K562 (cell line): ENCODE measurements at regions not wholly inside any gene's neighbourhood (a gene's known extent, or its start where the extent isn't known, plus 50 kb on each side); places are given as distances from the start of the nearest gene placed in this dataset.

Source experiments
- ATAC-seq: fragments of 200-7000 bp; cut with Tn5 transposase; 3 replicates; pipeline ENCODE4 v1.9.1; 2020; ENCODE audit warnings: moderate library complexity
- BruUV-seq: library from RNA; stranded (reverse); fragments of 400-500 nt; replicated peaks from 2 replicates; lab custom pipeline; 2021; lab: Mats Ljungman, UMichigan
- CTCF ChIA-PET: fragments of 300-600 bp; formaldehyde crosslinking; extraction: SDS; loops from one replicate; lab custom pipeline; 2021; ENCODE audit warnings: low intra/inter-chr PET ratio; lab: Yijun Ruan, JAX
- POLR2A ChIA-PET: fragments of 300-600, 350-650 bp; sonication (Branson Sonifier 250); formaldehyde crosslinking; extraction: SDS; loops from one replicate; lab custom pipeline; 2021; ENCODE audit warnings: antibody characterized with exemption, inconsistent platforms; lab: Yijun Ruan, JAX
- DNase-seq, 4 experiments: peaks; one replicate each; pipeline versions ENCODE4 v3.0.0 to v3.0.0-alpha.2; 2011 to 2018; ENCODE audit warnings: low spot score in 3 of 4, mixed read lengths in 3 of 4; ENCODE audit errors: extremely low read depth in 1 of 4
- FAIRE-seq: peaks from 2 replicates; lab custom pipeline; 2011; peaks lifted over from hg19 to GRCh38; lab: Jason Lieb, UNC
- H2AFZ ChIP-seq: 2 replicates; pipeline ENCODE4 v1.6.0; 2011; ENCODE audit warnings: low read depth, low read length, control low read depth, inconsistent platforms
- H3K27ac ChIP-seq: fragments of 200-600 bp; 3 replicates; pipeline ENCODE4 v1.8.0; 2011; ENCODE audit warnings: low read depth, mild to moderate bottlenecking, control low read depth, inconsistent platforms, low read length, moderate library complexity, mixed read lengths; ENCODE audit errors: extremely low read depth
- H3K27me3 ChIP-seq, 2 experiments: fragments of 300-600 bp in 1 of 2; 2 replicates in 1 of 2; 3 replicates in 1 of 2; pipeline versions ENCODE4 v1.6.0 to v1.8.0; 2011; ENCODE audit warnings: inconsistent platforms in 2 of 2, low read length in 2 of 2, mild to moderate bottlenecking in 1 of 2, mixed read lengths in 1 of 2, moderate library complexity in 1 of 2; ENCODE audit not compliant: control insufficient read depth in 2 of 2, insufficient read depth in 2 of 2
- H3K36me3 ChIP-seq: fragments of 300-600 bp; 3 replicates; pipeline ENCODE4 v1.8.0; 2011; ENCODE audit warnings: mild to moderate bottlenecking, low read length, inconsistent platforms; ENCODE audit not compliant: control insufficient read depth, insufficient read depth
- H3K4me1 ChIP-seq, 2 experiments: fragments of 200-600 bp in 1 of 2; replicated peaks in 1 of 2; 2 replicates in 1 of 2; 3 replicates in 1 of 2; pipeline versions ENCODE4 v1.5.1 to v1.8.0; 2011; ENCODE audit warnings: inconsistent platforms in 2 of 2, low read length in 2 of 2, mild to moderate bottlenecking in 1 of 2, mixed read lengths in 1 of 2, moderate library complexity in 1 of 2; ENCODE audit not compliant: control insufficient read depth in 2 of 2, insufficient read depth in 2 of 2
- H3K4me2 ChIP-seq: 2 replicates; pipeline ENCODE4 v1.6.1; 2011; ENCODE audit warnings: low read length, control low read depth, inconsistent platforms, mixed read lengths; ENCODE audit not compliant: insufficient read depth
- H3K4me3 ChIP-seq: fragments of 200-600 bp; sonication (generic), shearing (Covaris generic); 2 replicates; pipeline ENCODE4 v1.5.1; 2016; ENCODE audit warnings: control low read depth, inconsistent platforms
- H3K79me2 ChIP-seq: fragments of 200-600 bp; 3 replicates; pipeline ENCODE4 v1.8.0; 2011; ENCODE audit warnings: low read length, inconsistent platforms; ENCODE audit not compliant: control insufficient read depth, insufficient read depth
- H3K9ac ChIP-seq, 2 experiments: 2 replicates each; pipeline versions ENCODE4 v1.6.0 to v1.6.1; 2011; ENCODE audit warnings: low read depth in 2 of 2, low read length in 2 of 2, control low read depth in 1 of 2, inconsistent platforms in 1 of 2, mild to moderate bottlenecking in 1 of 2, mixed read lengths in 1 of 2; ENCODE audit not compliant: insufficient read depth in 1 of 2
- H3K9me1 ChIP-seq: one replicate; pipeline ENCODE4 v1.6.0; 2011; ENCODE audit warnings: inconsistent platforms, mild to moderate bottlenecking, low read length, moderate library complexity; ENCODE audit not compliant: control insufficient read depth, insufficient read depth
- H3K9me3 ChIP-seq: replicated peaks from 2 replicates; pipeline ENCODE4 v1.5.1; 2011; ENCODE audit warnings: low read depth, low read length, inconsistent platforms; ENCODE audit not compliant: control insufficient read depth, insufficient read depth
- H4K20me1 ChIP-seq: replicated peaks from 2 replicates; pipeline ENCODE4 v1.6.1; 2011; ENCODE audit warnings: low read length, inconsistent platforms, mixed read lengths; ENCODE audit not compliant: control insufficient read depth, insufficient read depth
- DACH1 ChIP-seq: fragments of 450-650 bp; IDR thresholded peaks from 2 replicates; pipeline ENCODE4 v1.6.1; 2018; ENCODE audit not compliant: partially characterized antibody
- KAT7 ChIP-seq: sonication (generic); formaldehyde crosslinking; IDR thresholded peaks from 2 replicates; pipeline ENCODE4 v1.8.0; 2022; ENCODE audit warnings: missing genetic modification reagents, mild to moderate bottlenecking, borderline replicate concordance
- NBN ChIP-seq: fragments of 450-650 bp; IDR thresholded peaks from 2 replicates; pipeline ENCODE4 v1.6.1; 2016; ENCODE audit warnings: low read depth, mild to moderate bottlenecking
- POLR2A ChIP-seq: fragments of 450-650 bp; conservative IDR thresholded peaks from 2 replicates; pipeline ENCODE4 v1.6.1; 2016
- POLR2AphosphoS5 ChIP-seq: IDR thresholded peaks from 2 replicates; pipeline ENCODE4 v1.6.1; 2011; ENCODE audit warnings: mild to moderate bottlenecking, low read depth, low read length, moderate library complexity; ENCODE audit not compliant: control insufficient read depth, insufficient read depth
- RAD51 ChIP-seq: fragments of 450-650 bp; IDR thresholded peaks from 2 replicates; pipeline ENCODE4 v1.7.1; 2016; ENCODE audit warnings: low read depth, mild to moderate bottlenecking, borderline replicate concordance
- SAP30 ChIP-seq: fragments of 200-600 bp; sonication (generic); IDR thresholded peaks from 2 replicates; pipeline ENCODE4 v1.6.1; 2012; ENCODE audit warnings: borderline replicate concordance, low read depth, mild to moderate bottlenecking, moderate library complexity, low read length, control low read depth, inconsistent platforms; ENCODE audit not compliant: insufficient read depth, poor library complexity, severe bottlenecking
- SMARCB1 ChIP-seq: IDR thresholded peaks from 2 replicates; pipeline ENCODE4 v1.6.1; 2011; ENCODE audit warnings: improper control_type of control experiment, low read depth; ENCODE audit not compliant: insufficient read length
- SNIP1 ChIP-seq: fragments of 450-650 bp; IDR thresholded peaks from 2 replicates; pipeline ENCODE4 v1.7.1; 2017; ENCODE audit warnings: low read depth, mild to moderate bottlenecking
- ZFPM2 ChIP-seq: fragments of 250-450 bp; sonication (Bioruptor Pico); IDR thresholded peaks from 2 replicates; pipeline ENCODE4 v1.5.1; 2022; ENCODE audit warnings: mild to moderate bottlenecking
- WGBS: fragments of 100-300 bp; shearing (Covaris generic); methylation state at CpG from one replicate; pipeline ENCODE4 v1.1.6; 2016; ENCODE audit warnings: low coverage, mixed read lengths; ENCODE audit not compliant: insufficient coverage; ENCODE audit errors: missing lambda C conversion rate; 5-methylcytosine and 5-hydroxymethylcytosine counted together
- in situ Hi-C: fragments of 300-500 bp; cut with MboI; formaldehyde crosslinking; loops from 4 replicates; pipeline ENCODE4 v1.15.0; 2018; ENCODE audit warnings: inconsistent platforms, mixed read lengths
- intact Hi-C: fragments of 100-400 bp; cut with micrococcal nuclease; formaldehyde crosslinking; loops from 2 replicates; pipeline ENCODE4 v1.14.2; 2022
- TF ChIP-seq, protein P1 (sequence below): fragments of 450-650 bp; IDR thresholded peaks from 2 replicates; pipeline ENCODE4 v1.6.1; 2016; ENCODE audit warnings: mild to moderate bottlenecking, moderate library complexity
- TF ChIP-seq, protein P2 (sequence below): sonication (generic); formaldehyde crosslinking; IDR thresholded peaks from 2 replicates; pipeline ENCODE4 v1.5.0; 2020; ENCODE audit warnings: missing genetic modification reagents

DNA sequence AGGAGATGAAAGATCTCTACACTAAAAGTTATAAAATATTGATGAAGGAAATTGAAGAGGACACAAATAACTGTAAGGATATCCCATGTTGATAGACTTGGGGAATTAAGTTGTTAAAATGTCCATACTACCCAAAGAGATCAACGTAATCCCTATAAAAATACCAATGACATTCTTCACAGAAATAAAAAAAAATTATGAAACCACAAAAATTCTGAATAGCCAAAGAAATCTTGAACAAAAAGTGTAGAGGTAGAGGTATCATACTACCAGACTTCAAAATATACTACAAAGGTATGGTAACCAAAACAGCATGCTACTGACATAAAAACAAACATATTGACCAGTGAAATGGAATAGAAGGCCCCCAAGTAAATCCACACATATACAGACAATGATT lies 71.5 kb upstream of the ELL2 start:
- no peaks in the 10 kb centered on the region for H3K9me1 ChIP-seq
- H3K27me3 ChIP-seq, result no peaks in the 10 kb centered on the region
- H3K79me2 ChIP-seq, result no peaks in the 10 kb centered on the region
- BruUV-seq, result no TSS peak
- no peaks in the 10 kb centered on the region for H3K36me3 ChIP-seq
- CTCF ChIA-PET, result no interaction called here
- no peaks in the 10 kb centered on the region for H4K20me1 ChIP-seq
- H3K9me3 ChIP-seq, result no peaks in the 10 kb centered on the region
- ATAC-seq, result no peak
- intact Hi-C loops (no loop called here), in situ Hi-C loops (no loop called here)
- WGBS, result 7% methylated on average over 1 of the region's 1 CpG
- FAIRE-seq, result no peak
- H3K4me3 ChIP-seq, result no peak overlapping the region
- no peak for DNase-seq
- H3K4me1 ChIP-seq, result no peaks in the 10 kb centered on the region
- POLR2A ChIA-PET, result no interaction called here
- H3K27ac ChIP-seq, result no peak overlapping the region
- H2AFZ ChIP-seq, result no peak overlapping the region
- H3K4me2 ChIP-seq, result no peak overlapping the region
- no peak overlapping the region for H3K9ac ChIP-seq
- TF ChIP-seq SNIP1, result no peak
- TF ChIP-seq KAT7 (CRISPR knock-in tag), result no peak
- TF ChIP-seq, protein P1, sequence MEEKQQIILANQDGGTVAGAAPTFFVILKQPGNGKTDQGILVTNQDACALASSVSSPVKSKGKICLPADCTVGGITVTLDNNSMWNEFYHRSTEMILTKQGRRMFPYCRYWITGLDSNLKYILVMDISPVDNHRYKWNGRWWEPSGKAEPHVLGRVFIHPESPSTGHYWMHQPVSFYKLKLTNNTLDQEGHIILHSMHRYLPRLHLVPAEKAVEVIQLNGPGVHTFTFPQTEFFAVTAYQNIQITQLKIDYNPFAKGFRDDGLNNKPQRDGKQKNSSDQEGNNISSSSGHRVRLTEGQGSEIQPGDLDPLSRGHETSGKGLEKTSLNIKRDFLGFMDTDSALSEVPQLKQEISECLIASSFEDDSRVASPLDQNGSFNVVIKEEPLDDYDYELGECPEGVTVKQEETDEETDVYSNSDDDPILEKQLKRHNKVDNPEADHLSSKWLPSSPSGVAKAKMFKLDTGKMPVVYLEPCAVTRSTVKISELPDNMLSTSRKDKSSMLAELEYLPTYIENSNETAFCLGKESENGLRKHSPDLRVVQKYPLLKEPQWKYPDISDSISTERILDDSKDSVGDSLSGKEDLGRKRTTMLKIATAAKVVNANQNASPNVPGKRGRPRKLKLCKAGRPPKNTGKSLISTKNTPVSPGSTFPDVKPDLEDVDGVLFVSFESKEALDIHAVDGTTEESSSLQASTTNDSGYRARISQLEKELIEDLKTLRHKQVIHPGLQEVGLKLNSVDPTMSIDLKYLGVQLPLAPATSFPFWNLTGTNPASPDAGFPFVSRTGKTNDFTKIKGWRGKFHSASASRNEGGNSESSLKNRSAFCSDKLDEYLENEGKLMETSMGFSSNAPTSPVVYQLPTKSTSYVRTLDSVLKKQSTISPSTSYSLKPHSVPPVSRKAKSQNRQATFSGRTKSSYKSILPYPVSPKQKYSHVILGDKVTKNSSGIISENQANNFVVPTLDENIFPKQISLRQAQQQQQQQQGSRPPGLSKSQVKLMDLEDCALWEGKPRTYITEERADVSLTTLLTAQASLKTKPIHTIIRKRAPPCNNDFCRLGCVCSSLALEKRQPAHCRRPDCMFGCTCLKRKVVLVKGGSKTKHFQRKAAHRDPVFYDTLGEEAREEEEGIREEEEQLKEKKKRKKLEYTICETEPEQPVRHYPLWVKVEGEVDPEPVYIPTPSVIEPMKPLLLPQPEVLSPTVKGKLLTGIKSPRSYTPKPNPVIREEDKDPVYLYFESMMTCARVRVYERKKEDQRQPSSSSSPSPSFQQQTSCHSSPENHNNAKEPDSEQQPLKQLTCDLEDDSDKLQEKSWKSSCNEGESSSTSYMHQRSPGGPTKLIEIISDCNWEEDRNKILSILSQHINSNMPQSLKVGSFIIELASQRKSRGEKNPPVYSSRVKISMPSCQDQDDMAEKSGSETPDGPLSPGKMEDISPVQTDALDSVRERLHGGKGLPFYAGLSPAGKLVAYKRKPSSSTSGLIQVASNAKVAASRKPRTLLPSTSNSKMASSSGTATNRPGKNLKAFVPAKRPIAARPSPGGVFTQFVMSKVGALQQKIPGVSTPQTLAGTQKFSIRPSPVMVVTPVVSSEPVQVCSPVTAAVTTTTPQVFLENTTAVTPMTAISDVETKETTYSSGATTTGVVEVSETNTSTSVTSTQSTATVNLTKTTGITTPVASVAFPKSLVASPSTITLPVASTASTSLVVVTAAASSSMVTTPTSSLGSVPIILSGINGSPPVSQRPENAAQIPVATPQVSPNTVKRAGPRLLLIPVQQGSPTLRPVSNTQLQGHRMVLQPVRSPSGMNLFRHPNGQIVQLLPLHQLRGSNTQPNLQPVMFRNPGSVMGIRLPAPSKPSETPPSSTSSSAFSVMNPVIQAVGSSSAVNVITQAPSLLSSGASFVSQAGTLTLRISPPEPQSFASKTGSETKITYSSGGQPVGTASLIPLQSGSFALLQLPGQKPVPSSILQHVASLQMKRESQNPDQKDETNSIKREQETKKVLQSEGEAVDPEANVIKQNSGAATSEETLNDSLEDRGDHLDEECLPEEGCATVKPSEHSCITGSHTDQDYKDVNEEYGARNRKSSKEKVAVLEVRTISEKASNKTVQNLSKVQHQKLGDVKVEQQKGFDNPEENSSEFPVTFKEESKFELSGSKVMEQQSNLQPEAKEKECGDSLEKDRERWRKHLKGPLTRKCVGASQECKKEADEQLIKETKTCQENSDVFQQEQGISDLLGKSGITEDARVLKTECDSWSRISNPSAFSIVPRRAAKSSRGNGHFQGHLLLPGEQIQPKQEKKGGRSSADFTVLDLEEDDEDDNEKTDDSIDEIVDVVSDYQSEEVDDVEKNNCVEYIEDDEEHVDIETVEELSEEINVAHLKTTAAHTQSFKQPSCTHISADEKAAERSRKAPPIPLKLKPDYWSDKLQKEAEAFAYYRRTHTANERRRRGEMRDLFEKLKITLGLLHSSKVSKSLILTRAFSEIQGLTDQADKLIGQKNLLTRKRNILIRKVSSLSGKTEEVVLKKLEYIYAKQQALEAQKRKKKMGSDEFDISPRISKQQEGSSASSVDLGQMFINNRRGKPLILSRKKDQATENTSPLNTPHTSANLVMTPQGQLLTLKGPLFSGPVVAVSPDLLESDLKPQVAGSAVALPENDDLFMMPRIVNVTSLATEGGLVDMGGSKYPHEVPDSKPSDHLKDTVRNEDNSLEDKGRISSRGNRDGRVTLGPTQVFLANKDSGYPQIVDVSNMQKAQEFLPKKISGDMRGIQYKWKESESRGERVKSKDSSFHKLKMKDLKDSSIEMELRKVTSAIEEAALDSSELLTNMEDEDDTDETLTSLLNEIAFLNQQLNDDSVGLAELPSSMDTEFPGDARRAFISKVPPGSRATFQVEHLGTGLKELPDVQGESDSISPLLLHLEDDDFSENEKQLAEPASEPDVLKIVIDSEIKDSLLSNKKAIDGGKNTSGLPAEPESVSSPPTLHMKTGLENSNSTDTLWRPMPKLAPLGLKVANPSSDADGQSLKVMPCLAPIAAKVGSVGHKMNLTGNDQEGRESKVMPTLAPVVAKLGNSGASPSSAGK, result no peak
- no peak for TF ChIP-seq ZFPM2 (CRISPR knock-in tag)
- TF ChIP-seq RAD51, result no peak
- TF ChIP-seq NBN, result no peak
- no peak for TF ChIP-seq POLR2AphosphoS5
- no peak for TF ChIP-seq SAP30
- no peak for TF ChIP-seq SMARCB1
- TF ChIP-seq, protein P2, sequence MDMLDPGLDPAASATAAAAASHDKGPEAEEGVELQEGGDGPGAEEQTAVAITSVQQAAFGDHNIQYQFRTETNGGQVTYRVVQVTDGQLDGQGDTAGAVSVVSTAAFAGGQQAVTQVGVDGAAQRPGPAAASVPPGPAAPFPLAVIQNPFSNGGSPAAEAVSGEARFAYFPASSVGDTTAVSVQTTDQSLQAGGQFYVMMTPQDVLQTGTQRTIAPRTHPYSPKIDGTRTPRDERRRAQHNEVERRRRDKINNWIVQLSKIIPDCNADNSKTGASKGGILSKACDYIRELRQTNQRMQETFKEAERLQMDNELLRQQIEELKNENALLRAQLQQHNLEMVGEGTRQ (CRISPR knock-in tag), result no peak
- TF ChIP-seq POLR2A, result no peak
- TF ChIP-seq DACH1, result no peak
